Fibroblast of pulmonary artery (primary cell): ENCODE measurements at regions not wholly inside any gene's neighbourhood (a gene's known extent, or its start where the extent isn't known, plus 50 kb on each side); places are given as distances from the start of the nearest gene placed in this dataset.
A peak's percentile ranks its signal among the peaks of the same experiment; 100 is the strongest.

Experiments
- DNase-seq: peaks from one replicate; pipeline ENCODE4 v3.0.0-alpha.2; 2010; ENCODE audit warnings: low read depth
- H3K4me3 ChIP-seq: replicated peaks from 2 replicates; pipeline ENCODE4 v1.5.1; 2011; ENCODE audit warnings: low read depth, mild to moderate bottlenecking, control low read depth, low read length, moderate library complexity
- CTCF ChIP-seq: IDR thresholded peaks from 2 replicates; pipeline ENCODE4 v1.5.1; 2011; ENCODE audit warnings: mild to moderate bottlenecking, control low read depth, low read length, inconsistent platforms; ENCODE audit errors: missing control alignments

GRCh38 chr11:37511425-37511933 lies 913.4 kb upstream of the RAG2 start:
- TF ChIP-seq CTCF: no peak
- H3K4me3 ChIP-seq: no peak overlapping the region
- DNase-seq: peak; percentile 65

GRCh38 chr11:37509506-37509905 lies 911.5 kb upstream of the RAG2 start:
- H3K4me3 ChIP-seq: no peak overlapping the region
- DNase-seq: no peak
- TF ChIP-seq CTCF: no peak

- no peak for TF ChIP-seq CTCF
- no peak overlapping the region for H3K4me3 ChIP-seq
- DNase-seq: peak; percentile 39
Observed at GRCh38 chr11:37506531-37506930, 908.5 kb upstream of the RAG2 start.

- no peak for DNase-seq
- H3K4me3 ChIP-seq: no peak overlapping the region
- no peak for TF ChIP-seq CTCF
Observed at GRCh38 chr11:37505406-37505805, 907.4 kb upstream of the RAG2 start.

GRCh38 chr11:37504921-37505320 lies 906.9 kb upstream of the RAG2 start:
- DNase-seq: peak; percentile 73
- no peak overlapping the region for H3K4me3 ChIP-seq
- no peak for TF ChIP-seq CTCF

GRCh38 chr11:37504060-37504611 lies 906.1 kb upstream of the RAG2 start:
- H3K4me3 ChIP-seq: no peak overlapping the region
- TF ChIP-seq CTCF: no peak
- DNase-seq: peak; percentile 83

GRCh38 chr11:37503411-37504059 lies 905.5 kb upstream of the RAG2 start:
- DNase-seq: no peak
- no peak overlapping the region for H3K4me3 ChIP-seq
- no peak for TF ChIP-seq CTCF
